Upper lobe of left lung (tissue), 4 donors: ENCODE measurements at regions not wholly inside any gene's neighbourhood (a gene's known extent, or its start where the extent isn't known, plus 50 kb on each side); places are given as distances from the start of the nearest gene placed in this dataset.

Experiments used
- CTCF ChIP-seq, 6 experiments: fragments of 450-650 bp in 4 of 6; fragments of 200-600 bp in 2 of 6; sonication (generic) in 2 of 6; IDR thresholded peaks; one replicate each; pipeline ENCODE4 v1.5.1; 2016 to 2019; ENCODE audit warnings: antibody characterized with exemption in 6 of 6
- EP300 ChIP-seq, 4 donors: sonication (generic); formaldehyde crosslinking; IDR thresholded peaks; one replicate each; pipeline ENCODE4 v1.5.1; 2017; ENCODE audit warnings: antibody characterized with exemption in 4 of 4, control low read depth in 2 of 4
- POLR2A ChIP-seq, 4 donors: fragments of 450-650 bp; IDR thresholded peaks; one replicate each; pipeline ENCODE4 v1.5.1; 2016 to 2017; ENCODE audit warnings: antibody characterized with exemption in 4 of 4, mild to moderate bottlenecking in 2 of 4
- POLR2AphosphoS5 ChIP-seq, 2 donors: sonication (generic); formaldehyde crosslinking; IDR thresholded peaks; one replicate each; pipeline ENCODE4 v1.5.1; 2017; ENCODE audit warnings: antibody characterized with exemption in 2 of 2

DNA sequence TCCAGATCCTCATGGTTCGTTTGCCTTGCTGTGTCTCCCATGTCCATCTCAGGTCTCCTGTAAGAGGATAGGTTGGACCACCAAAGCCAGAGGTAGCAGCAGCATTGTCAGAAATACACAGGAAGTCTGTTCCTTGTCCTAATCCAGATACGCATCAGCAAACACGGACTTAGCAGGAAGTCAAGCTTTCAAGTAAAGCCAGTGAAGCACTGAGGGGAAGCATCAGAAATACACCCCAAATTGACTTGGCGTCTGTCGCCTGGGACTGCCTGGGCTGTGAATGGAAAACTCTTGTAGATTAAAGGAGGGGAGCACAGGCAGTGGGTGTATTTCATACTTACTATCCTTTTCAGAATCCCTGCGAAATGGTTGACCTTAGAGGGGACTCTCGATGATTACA lies 171.3 kb downstream of the PSAT1 start:
- TF ChIP-seq CTCF (IDR thresholded peaks at IDR 0.05) (no peak), POLR2A (IDR thresholded peaks at IDR 0.05) (no peak), POLR2AphosphoS5 (IDR thresholded peaks at IDR 0.05) (no peak), EP300 (IDR thresholded peaks at IDR 0.05) (no peak)
